GM10266 (cell line): ENCODE measurements at regions not wholly inside any gene's neighbourhood (a gene's known extent, or its start where the extent isn't known, plus 50 kb on each side); places are given as distances from the start of the nearest gene placed in this dataset.

Source experiments
- DNase-seq: peaks from one replicate; pipeline ENCODE4 v3.0.0; 2012; ENCODE audit errors: extremely low spot score
- CTCF ChIP-seq: IDR thresholded peaks from 2 replicates; pipeline ENCODE4 v1.5.1; 2012; ENCODE audit warnings: mild to moderate bottlenecking, low read depth; ENCODE audit not compliant: control insufficient read depth, insufficient read depth; ENCODE audit errors: missing control alignments

GRCh38 chr5:63049935-63050334 is 471.3 kb downstream of the LRRC70 start:
- DNase-seq = no peak
- no peak for TF ChIP-seq CTCF

GRCh38 chr5:63043792-63044191 is 465.2 kb downstream of the LRRC70 start:
- DNase-seq = no peak
- TF ChIP-seq CTCF = no peak

GRCh38 chr5:63032343-63032742 is 453.7 kb downstream of the LRRC70 start:
- DNase-seq = no peak
- no peak for TF ChIP-seq CTCF

GRCh38 chr5:63029891-63030290 is 451.3 kb downstream of the LRRC70 start:
- no peak for TF ChIP-seq CTCF
- no peak for DNase-seq

- no peak for TF ChIP-seq CTCF
- DNase-seq = no peak
These were observed 447.1 kb downstream of the LRRC70 start for GRCh38 chr5:63025679-63026078.

GRCh38 chr5:63022403-63022802 is 443.8 kb downstream of the LRRC70 start:
- DNase-seq = no peak
- no peak for TF ChIP-seq CTCF

- no peak for DNase-seq
- TF ChIP-seq CTCF = no peak
These were observed 432.5 kb downstream of the LRRC70 start for GRCh38 chr5:63011158-63011557.
